ENCODE measurements at regions not wholly inside any gene's neighbourhood (a gene's known extent, or its start where the extent isn't known, plus 50 kb on each side); places are given as distances from the start of the nearest gene placed in this dataset.
"Not testable (repeated sequence)": the region's sequence is repeated elsewhere in the genome, so short reads cannot be mapped to it uniquely, and the experiment has no call there.

GRCh38 chr9:90192465-90192864, 450.2 kb downstream of the DIRAS2 start:
- not testable (repeated sequence) for H3K27ac ChIP-seq (ENCODE audit: insufficient read depth, low read depth, low read length, poor library complexity, severe bottlenecking); H3K4me1 ChIP-seq (ENCODE audit: control insufficient read depth, insufficient read depth, low read length); H3K4me3 ChIP-seq (ENCODE audit: insufficient read depth, low read depth, low read length); H3K9me3 ChIP-seq (ENCODE audit: control insufficient read depth, low read length); H3K36me3 ChIP-seq (ENCODE audit: control insufficient read depth, insufficient read depth, low read length); H3K27me3 ChIP-seq (ENCODE audit: control insufficient read depth, insufficient read depth, low read length, poor library complexity, severe bottlenecking)
- WGBS, 2 experiments: 87 to 88% methylated on average over 7 of the region's 7 CpGs

GRCh38 chr9:90198956-90199355, 443.7 kb downstream of the DIRAS2 start:
- Histone ChIP-seq H3K27ac (ENCODE audit: insufficient read depth, low read depth, low read length, poor library complexity, severe bottlenecking) (no peak overlapping the region), H3K4me3 (ENCODE audit: insufficient read depth, low read depth, low read length) (no peak overlapping the region), H3K9me3 (ENCODE audit: control insufficient read depth, low read length) (no peaks in the 10 kb centered on the region), H3K27me3 (ENCODE audit: control insufficient read depth, insufficient read depth, low read length, poor library complexity, severe bottlenecking) (no peaks in the 10 kb centered on the region), H3K4me1 (ENCODE audit: control insufficient read depth, insufficient read depth, low read length) (peaks cover 4% of the 10 kb centered on the region), H3K36me3 (ENCODE audit: control insufficient read depth, insufficient read depth, low read length) (no peaks in the 10 kb centered on the region)
- 79 to 84% methylated on average over 3 of the region's 3 CpGs for WGBS, 2 experiments

GRCh38 chr9:90201766-90202165, 440.9 kb downstream of the DIRAS2 start:
- Histone ChIP-seq H3K4me3 (ENCODE audit: insufficient read depth, low read depth, low read length) (no peak overlapping the region), H3K4me1 (ENCODE audit: control insufficient read depth, insufficient read depth, low read length) (peaks cover 4% of the 10 kb centered on the region), H3K9me3 (ENCODE audit: control insufficient read depth, low read length) (no peaks in the 10 kb centered on the region), H3K27me3 (ENCODE audit: control insufficient read depth, insufficient read depth, low read length, poor library complexity, severe bottlenecking) (no peaks in the 10 kb centered on the region), H3K27ac (ENCODE audit: insufficient read depth, low read depth, low read length, poor library complexity, severe bottlenecking) (no peak overlapping the region), H3K36me3 (ENCODE audit: control insufficient read depth, insufficient read depth, low read length) (no peaks in the 10 kb centered on the region)
- WGBS, 2 experiments: 84 to 89% methylated on average over 2 of the region's 2 CpGs

- Histone ChIP-seq H3K36me3 (ENCODE audit: control insufficient read depth, insufficient read depth, low read length) (no peaks in the 10 kb centered on the region), H3K9me3 (ENCODE audit: control insufficient read depth, low read length) (no peaks in the 10 kb centered on the region), H3K27ac (ENCODE audit: insufficient read depth, low read depth, low read length, poor library complexity, severe bottlenecking) (no peak overlapping the region), H3K4me3 (ENCODE audit: insufficient read depth, low read depth, low read length) (no peak overlapping the region), H3K4me1 (ENCODE audit: control insufficient read depth, insufficient read depth, low read length) (peaks cover 4% of the 10 kb centered on the region), H3K27me3 (ENCODE audit: control insufficient read depth, insufficient read depth, low read length, poor library complexity, severe bottlenecking) (no peaks in the 10 kb centered on the region)
- 94 to 95% methylated on average over 6 to 7 of the region's 7 CpGs for WGBS, 2 experiments
Measured at GRCh38 chr9:90204128-90204831, 438.3 kb downstream of the DIRAS2 start.

- 89 to 92% methylated on average over 7 of the region's 9 CpGs for WGBS, 2 experiments
- not testable (repeated sequence) for H3K36me3 ChIP-seq (ENCODE audit: control insufficient read depth, insufficient read depth, low read length)
Measured at GRCh38 chr9:90213045-90213444, 429.6 kb downstream of the DIRAS2 start.

GRCh38 chr9:90219548-90220118, 423.0 kb downstream of the DIRAS2 start:
- no peaks in the 10 kb centered on the region for H3K27me3 ChIP-seq (ENCODE audit: control insufficient read depth, insufficient read depth, low read length, poor library complexity, severe bottlenecking)
- no peak overlapping the region for H3K27ac ChIP-seq (ENCODE audit: insufficient read depth, low read depth, low read length, poor library complexity, severe bottlenecking)
- H3K4me1 ChIP-seq (ENCODE audit: control insufficient read depth, insufficient read depth, low read length): no peaks in the 10 kb centered on the region
- no peaks in the 10 kb centered on the region for H3K36me3 ChIP-seq (ENCODE audit: control insufficient read depth, insufficient read depth, low read length)
- 8% methylated on average over 23 to 27 of the region's 27 CpGs for WGBS, 2 experiments
- peak overlapping the region; percentile 23 for H3K4me3 ChIP-seq (ENCODE audit: insufficient read depth, low read depth, low read length)
- H3K9me3 ChIP-seq (ENCODE audit: control insufficient read depth, low read length): no peaks in the 10 kb centered on the region

More at GRCh38 chr9:90213045-90213444, 429.6 kb downstream of the DIRAS2 start:
- H3K27ac ChIP-seq (ENCODE audit: insufficient read depth, low read depth, low read length, poor library complexity, severe bottlenecking); H3K27me3 ChIP-seq (ENCODE audit: control insufficient read depth, insufficient read depth, low read length, poor library complexity, severe bottlenecking); H3K4me3 ChIP-seq (ENCODE audit: insufficient read depth, low read depth, low read length); H3K9me3 ChIP-seq (ENCODE audit: control insufficient read depth, low read length); H3K4me1 ChIP-seq (ENCODE audit: control insufficient read depth, insufficient read depth, low read length): not testable (repeated sequence)

GRCh38 chr9:90221899-90222298, 420.7 kb downstream of the DIRAS2 start:
- not testable (repeated sequence) for H3K4me1 ChIP-seq (ENCODE audit: control insufficient read depth, insufficient read depth, low read length); H3K9me3 ChIP-seq (ENCODE audit: control insufficient read depth, low read length); H3K36me3 ChIP-seq (ENCODE audit: control insufficient read depth, insufficient read depth, low read length); H3K4me3 ChIP-seq (ENCODE audit: insufficient read depth, low read depth, low read length); H3K27me3 ChIP-seq (ENCODE audit: control insufficient read depth, insufficient read depth, low read length, poor library complexity, severe bottlenecking); H3K27ac ChIP-seq (ENCODE audit: insufficient read depth, low read depth, low read length, poor library complexity, severe bottlenecking)
- 71 to 76% methylated on average over 13 to 16 of the region's 18 CpGs for WGBS, 2 experiments

GRCh38 chr9:90226839-90227338, 415.7 kb downstream of the DIRAS2 start:
- H3K27ac ChIP-seq (ENCODE audit: insufficient read depth, low read depth, low read length, poor library complexity, severe bottlenecking); H3K4me1 ChIP-seq (ENCODE audit: control insufficient read depth, insufficient read depth, low read length); H3K4me3 ChIP-seq (ENCODE audit: insufficient read depth, low read depth, low read length); H3K27me3 ChIP-seq (ENCODE audit: control insufficient read depth, insufficient read depth, low read length, poor library complexity, severe bottlenecking); H3K36me3 ChIP-seq (ENCODE audit: control insufficient read depth, insufficient read depth, low read length); H3K9me3 ChIP-seq (ENCODE audit: control insufficient read depth, low read length): not testable (repeated sequence)
- 54 to 56% methylated on average over 9 of the region's 10 CpGs for WGBS, 2 experiments

- 83 to 89% methylated on average over 4 of the region's 4 CpGs for WGBS, 2 experiments
- H3K27me3 ChIP-seq (ENCODE audit: control insufficient read depth, insufficient read depth, low read length, poor library complexity, severe bottlenecking); H3K9me3 ChIP-seq (ENCODE audit: control insufficient read depth, low read length); H3K36me3 ChIP-seq (ENCODE audit: control insufficient read depth, insufficient read depth, low read length); H3K4me1 ChIP-seq (ENCODE audit: control insufficient read depth, insufficient read depth, low read length); H3K4me3 ChIP-seq (ENCODE audit: insufficient read depth, low read depth, low read length); H3K27ac ChIP-seq (ENCODE audit: insufficient read depth, low read depth, low read length, poor library complexity, severe bottlenecking): not testable (repeated sequence)
Measured at GRCh38 chr9:90233081-90233480, 409.5 kb downstream of the DIRAS2 start.

- H3K4me3 ChIP-seq (ENCODE audit: insufficient read depth, low read depth, low read length): no peak overlapping the region
- H3K27me3 ChIP-seq (ENCODE audit: control insufficient read depth, insufficient read depth, low read length, poor library complexity, severe bottlenecking): no peaks in the 10 kb centered on the region
- WGBS, 2 experiments: 92 to 95% methylated on average over 7 of the region's 7 CpGs
- H3K27ac ChIP-seq (ENCODE audit: insufficient read depth, low read depth, low read length, poor library complexity, severe bottlenecking): no peak overlapping the region
- H3K9me3 ChIP-seq (ENCODE audit: control insufficient read depth, low read length): no peaks in the 10 kb centered on the region
- H3K4me1 ChIP-seq (ENCODE audit: control insufficient read depth, insufficient read depth, low read length): no peaks in the 10 kb centered on the region
- H3K36me3 ChIP-seq (ENCODE audit: control insufficient read depth, insufficient read depth, low read length): no peaks in the 10 kb centered on the region
Measured at GRCh38 chr9:90240541-90240940, 402.1 kb downstream of the DIRAS2 start.
